Psoas muscle (tissue), 7 donors: ENCODE measurements at regions not wholly inside any gene's neighbourhood (a gene's known extent, or its start where the extent isn't known, plus 50 kb on each side); places are given as distances from the start of the nearest gene placed in this dataset.

Experiments used
- ATAC-seq, 4 donors: fragments of 200-7000 bp; cut with Tn5 transposase; one replicate each; pipeline ENCODE4 v1.9.1; 2020; ENCODE audit warnings: moderate library complexity in 3 of 4, mild to moderate bottlenecking in 2 of 4
- DNase-seq, 2 donors: peaks; one replicate each; pipeline ENCODE4 v3.0.0-alpha.2; 2020
- H3K27ac ChIP-seq: fragments of 200-600 bp; one replicate; pipeline ENCODE4 v1.8.0; 2022
- H3K27me3 ChIP-seq, 3 donors: fragments of 200-600 bp in 1 of 3; one replicate each; pipeline versions ENCODE4 v1.6.1 to v1.8.0; 2013 to 2022; ENCODE audit warnings: low read length in 2 of 3, mild to moderate bottlenecking in 2 of 3, moderate library complexity in 1 of 3; ENCODE audit not compliant: insufficient read depth in 3 of 3
- H3K36me3 ChIP-seq, 2 donors: fragments of 200-600 bp in 1 of 2; one replicate each; pipeline versions ENCODE4 v1.6.1 to v1.8.0; 2013 to 2022; ENCODE audit warnings: low read depth in 1 of 2, mild to moderate bottlenecking in 1 of 2, moderate library complexity in 1 of 2; ENCODE audit not compliant: insufficient read depth in 1 of 2
- H3K4me1 ChIP-seq: fragments of 200-600 bp; one replicate; pipeline ENCODE4 v1.8.0; 2022
- H3K4me3 ChIP-seq: fragments of 200-600 bp; one replicate; pipeline ENCODE4 v1.8.0; 2022; ENCODE audit warnings: mild to moderate bottlenecking
- H3K9me3 ChIP-seq: fragments of 200-600 bp; one replicate; pipeline ENCODE4 v1.8.0; 2022
- WGBS, 3 donors: extraction: QIAGEN DNeasy Blood & Tissue Kit; methylation state at CpG; one replicate each; pipeline versions ENCODE4 v1.1.6 to v1.1.7; 2013; 5-methylcytosine and 5-hydroxymethylcytosine counted together
- intact Hi-C, 2 donors: fragments of 100-400 bp; cut with DNase I; formaldehyde crosslinking; loops; one replicate each; pipeline versions ENCODE4 v1.11.0 to v1.14.2; 2022
- TF ChIP-seq, protein P1 (sequence below): fragments of 200-600 bp; IDR thresholded peaks from one replicate; pipeline ENCODE4 v1.8.0; 2022; ENCODE audit warnings: antibody characterized with exemption
- donor health status: healthy with polysubstance abuse.
- donor health status: DM: no; HTN: no; CAD: no; lungs with moderate emphysema.
- donor health status: Bipolar disorder and iron deficiency.
- donor health status: healthy.
- donor health status: DM: yes; HTN: yes; CAD: no.
- donor health status: DM: no; HTN: no; CAD: no.
- donor health status: DM: yes; HTN: yes; CAD: no.

DNA sequence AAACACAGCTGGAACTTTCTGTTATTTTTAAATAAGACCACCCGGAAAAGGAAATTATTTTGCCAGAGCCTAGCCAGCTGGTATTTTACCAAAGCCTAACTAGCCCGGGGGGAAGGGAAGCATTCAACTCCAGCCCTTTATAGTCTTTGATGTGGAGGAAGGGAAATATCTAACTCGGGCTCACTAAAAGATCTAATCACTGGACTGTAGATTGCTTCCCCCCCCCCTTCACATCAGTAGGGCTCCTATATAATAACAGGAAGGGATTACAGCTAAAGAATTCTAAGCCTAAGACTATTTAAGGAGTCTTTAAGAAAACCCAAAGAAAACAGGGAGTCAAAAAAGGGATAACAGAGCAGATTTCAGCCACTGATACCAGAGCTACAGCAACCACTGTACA lies 431.1 kb downstream of the KCNH5 start:
- TF ChIP-seq, protein P1, sequence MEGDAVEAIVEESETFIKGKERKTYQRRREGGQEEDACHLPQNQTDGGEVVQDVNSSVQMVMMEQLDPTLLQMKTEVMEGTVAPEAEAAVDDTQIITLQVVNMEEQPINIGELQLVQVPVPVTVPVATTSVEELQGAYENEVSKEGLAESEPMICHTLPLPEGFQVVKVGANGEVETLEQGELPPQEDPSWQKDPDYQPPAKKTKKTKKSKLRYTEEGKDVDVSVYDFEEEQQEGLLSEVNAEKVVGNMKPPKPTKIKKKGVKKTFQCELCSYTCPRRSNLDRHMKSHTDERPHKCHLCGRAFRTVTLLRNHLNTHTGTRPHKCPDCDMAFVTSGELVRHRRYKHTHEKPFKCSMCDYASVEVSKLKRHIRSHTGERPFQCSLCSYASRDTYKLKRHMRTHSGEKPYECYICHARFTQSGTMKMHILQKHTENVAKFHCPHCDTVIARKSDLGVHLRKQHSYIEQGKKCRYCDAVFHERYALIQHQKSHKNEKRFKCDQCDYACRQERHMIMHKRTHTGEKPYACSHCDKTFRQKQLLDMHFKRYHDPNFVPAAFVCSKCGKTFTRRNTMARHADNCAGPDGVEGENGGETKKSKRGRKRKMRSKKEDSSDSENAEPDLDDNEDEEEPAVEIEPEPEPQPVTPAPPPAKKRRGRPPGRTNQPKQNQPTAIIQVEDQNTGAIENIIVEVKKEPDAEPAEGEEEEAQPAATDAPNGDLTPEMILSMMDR: no peak
- intact Hi-C loops: no loop called here
- H3K36me3 ChIP-seq: no peaks in the 10 kb centered on the region
- no peaks in the 10 kb centered on the region for H3K27me3 ChIP-seq
- ATAC-seq (no peak), DNase-seq (no peak)
- 4 to 9% (median 7%) methylated on average over 3 of the region's 3 CpGs for WGBS, 3 donors
- H3K4me3 ChIP-seq: no peak overlapping the region
- no peaks in the 10 kb centered on the region for H3K9me3 ChIP-seq
- no peaks in the 10 kb centered on the region for H3K4me1 ChIP-seq
- H3K27ac ChIP-seq: no peak overlapping the region

DNA sequence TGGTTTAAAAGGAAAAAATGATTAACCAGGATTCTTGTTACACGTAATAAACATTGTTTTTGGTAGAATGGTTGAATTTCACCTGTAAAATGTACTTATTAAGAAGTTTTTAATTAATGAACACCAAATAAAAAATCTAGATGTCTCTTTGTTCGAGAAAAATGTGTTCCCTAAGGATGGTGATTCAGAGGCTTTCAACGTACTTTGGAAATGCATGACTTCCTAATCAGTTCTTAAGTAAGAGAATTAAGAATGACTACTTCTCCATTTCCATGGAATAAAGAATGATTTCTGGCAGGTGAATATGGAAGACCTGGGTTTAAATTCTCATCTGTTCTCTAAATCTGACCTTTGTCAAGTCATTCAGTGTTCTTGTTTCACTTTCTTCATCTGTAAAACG lies 428.6 kb downstream of the KCNH5 start:
- intact Hi-C loops: no loop called here
- H3K36me3 ChIP-seq: no peaks in the 10 kb centered on the region
- DNase-seq (no peak), ATAC-seq (no peak)
- 57 to 71% (median 63%) methylated on average over 4 of the region's 4 CpGs for WGBS, 3 donors
- no peak overlapping the region for H3K4me3 ChIP-seq
- no peaks in the 10 kb centered on the region for H3K27me3 ChIP-seq
- no peaks in the 10 kb centered on the region for H3K4me1 ChIP-seq
- H3K9me3 ChIP-seq: no peaks in the 10 kb centered on the region
- no peak overlapping the region for H3K27ac ChIP-seq
- TF ChIP-seq, protein P1: no peak

DNA sequence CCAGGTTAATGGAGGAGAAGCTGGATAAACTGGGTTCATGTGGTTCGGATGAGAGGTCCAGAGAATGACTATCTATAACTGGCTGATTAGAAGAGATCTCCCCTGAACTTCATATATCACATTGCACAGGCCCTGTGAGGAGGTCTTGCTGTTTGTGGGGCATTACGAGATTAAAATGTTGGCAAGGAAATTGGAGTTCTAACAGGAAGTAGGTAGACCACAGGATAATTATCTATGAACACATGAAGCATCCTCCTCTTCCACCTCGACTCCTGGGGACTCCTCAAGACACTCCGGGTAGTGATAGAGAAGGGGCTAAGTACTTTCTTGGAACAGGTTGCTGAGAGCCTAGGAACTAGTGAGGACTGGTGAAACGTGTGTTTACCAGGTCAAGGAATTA lies 418.8 kb downstream of the KCNH5 start:
- H3K4me1 ChIP-seq: no peaks in the 10 kb centered on the region

DNA sequence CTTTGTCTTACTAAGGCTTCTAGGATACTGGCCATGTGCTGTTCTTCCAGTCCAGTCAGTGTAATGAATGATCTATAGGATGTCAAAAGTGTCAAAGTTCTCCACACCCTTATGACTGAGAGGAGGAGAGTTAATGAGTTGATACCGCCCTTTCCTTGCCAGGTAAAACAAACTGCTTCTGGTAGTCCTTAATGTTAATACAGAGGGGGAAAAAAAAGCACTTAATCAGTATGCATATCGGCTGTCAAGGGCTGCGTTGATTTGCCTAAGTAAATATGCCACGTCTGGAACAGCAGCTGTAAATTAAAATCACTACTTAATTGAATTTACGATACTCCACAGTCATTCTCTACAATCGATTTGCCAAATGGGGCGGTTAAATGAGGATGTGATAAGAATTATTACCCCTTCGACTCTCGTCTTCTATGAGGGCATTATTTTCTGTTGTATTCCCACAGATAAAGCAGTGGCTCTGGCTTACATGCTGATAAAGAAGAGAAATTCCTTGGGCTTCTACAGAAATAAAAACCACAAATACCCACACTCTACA lies 416.0 kb downstream of the KCNH5 start:
- H3K36me3 ChIP-seq: no peaks in the 10 kb centered on the region
- TF ChIP-seq, protein P1: no peak
- WGBS, 3 donors: 70 to 79% (median 72%) methylated on average over 9 of the region's 9 CpGs
- H3K4me1 ChIP-seq: no peaks in the 10 kb centered on the region
- intact Hi-C loops: no loop called here
- DNase-seq (no peak), ATAC-seq (no peak)
- no peaks in the 10 kb centered on the region for H3K27me3 ChIP-seq
- no peaks in the 10 kb centered on the region for H3K9me3 ChIP-seq
- H3K4me3 ChIP-seq: no peak overlapping the region
- no peak overlapping the region for H3K27ac ChIP-seq

More for the DNA sequence above, 418.8 kb downstream of the KCNH5 start:
- no peak overlapping the region for H3K4me3 ChIP-seq
- no peaks in the 10 kb centered on the region for H3K27me3 ChIP-seq
- H3K27ac ChIP-seq: no peak overlapping the region
- ATAC-seq: no peak
- intact Hi-C loops: no loop called here
- TF ChIP-seq, protein P1: no peak
- H3K9me3 ChIP-seq: no peaks in the 10 kb centered on the region
- no peaks in the 10 kb centered on the region for H3K36me3 ChIP-seq
- no peak for DNase-seq
- 65 to 70% (median 66%) methylated on average over 5 of the region's 5 CpGs for WGBS, 3 donors

DNA sequence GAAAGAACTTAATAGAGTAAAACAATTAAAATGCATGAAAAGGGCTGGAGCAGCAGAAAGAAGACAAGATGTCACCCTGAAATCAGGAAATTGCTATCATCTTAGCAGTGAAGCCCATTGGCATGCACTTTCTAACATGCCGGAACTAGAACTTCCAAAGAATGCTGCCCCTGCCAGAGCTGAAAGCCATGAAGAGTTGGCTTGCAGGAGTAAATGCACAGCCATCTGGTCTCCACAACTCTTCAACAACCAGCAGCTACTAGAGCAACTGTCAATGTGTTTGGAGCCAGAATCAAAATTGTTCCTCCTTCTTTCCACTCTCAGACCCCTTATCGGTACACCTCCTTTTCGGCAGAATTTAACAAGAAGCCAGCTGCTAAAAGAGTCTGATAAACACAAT lies 414.1 kb downstream of the KCNH5 start:
- DNase-seq (no peak), ATAC-seq (no peak)
- Histone ChIP-seq H3K4me1 (no peaks in the 10 kb centered on the region), H3K27me3 (no peaks in the 10 kb centered on the region), H3K27ac (no peak overlapping the region), H3K4me3 (no peak overlapping the region), H3K36me3 (no peaks in the 10 kb centered on the region), H3K9me3 (no peaks in the 10 kb centered on the region)
- intact Hi-C loops: no loop called here
- WGBS, 3 donors: 60 to 73% (median 61%) methylated on average over 3 of the region's 3 CpGs
- TF ChIP-seq, protein P1: no peak
